GM19467 (cell line): ENCODE measurements at regions not wholly inside any gene's neighbourhood (a gene's known extent, or its start where the extent isn't known, plus 50 kb on each side); places are given as distances from the start of the nearest gene placed in this dataset.
A peak's percentile ranks its signal among the peaks of the same experiment; 100 is the strongest.

Experiments
- ATAC-seq: cut with Tn5 transposase; IDR thresholded peaks from one replicate; pipeline ENCODE4 v1.9.1; 2021; ENCODE audit warnings: mild to moderate bottlenecking, moderate library complexity; ENCODE audit not compliant: unreplicated experiment

DNA sequence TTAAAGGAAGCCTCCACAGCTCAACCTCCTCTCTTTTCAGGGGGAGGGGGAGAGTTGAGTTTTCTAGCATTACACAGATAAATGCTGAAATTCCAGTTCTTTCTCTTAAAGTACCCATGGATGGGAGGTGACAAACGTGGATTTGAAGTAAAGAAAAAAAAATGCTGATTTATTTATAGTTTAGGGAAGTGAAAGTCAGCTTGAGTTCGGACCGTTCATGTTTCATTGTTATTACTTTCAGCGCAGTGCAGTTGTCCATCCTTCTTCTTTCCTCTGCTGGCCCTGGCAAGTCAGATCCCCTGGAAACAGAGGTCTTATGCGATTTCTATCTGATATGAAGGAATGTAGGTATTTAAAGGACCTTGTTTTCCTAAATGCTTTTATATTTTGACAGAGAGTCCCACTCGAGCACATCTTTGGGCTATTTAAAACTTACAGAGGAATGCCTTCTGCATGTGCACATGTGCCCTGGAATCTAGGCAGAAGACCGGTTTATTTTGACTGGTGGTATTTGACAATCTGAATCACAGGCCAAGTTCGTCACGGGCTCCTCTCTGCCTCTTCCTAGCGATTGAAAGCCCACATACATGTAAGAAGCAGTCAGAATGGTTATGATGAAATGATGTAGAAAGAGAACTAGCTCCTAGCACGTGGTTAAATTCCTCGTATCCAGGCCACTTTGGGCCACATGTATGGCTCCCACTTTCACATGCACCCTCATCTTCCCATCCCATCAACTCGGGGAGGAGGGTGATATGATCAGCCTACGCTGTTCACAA is 385.2 kb upstream of the KLF4 start:
- ATAC-seq = peak; percentile 63

DNA sequence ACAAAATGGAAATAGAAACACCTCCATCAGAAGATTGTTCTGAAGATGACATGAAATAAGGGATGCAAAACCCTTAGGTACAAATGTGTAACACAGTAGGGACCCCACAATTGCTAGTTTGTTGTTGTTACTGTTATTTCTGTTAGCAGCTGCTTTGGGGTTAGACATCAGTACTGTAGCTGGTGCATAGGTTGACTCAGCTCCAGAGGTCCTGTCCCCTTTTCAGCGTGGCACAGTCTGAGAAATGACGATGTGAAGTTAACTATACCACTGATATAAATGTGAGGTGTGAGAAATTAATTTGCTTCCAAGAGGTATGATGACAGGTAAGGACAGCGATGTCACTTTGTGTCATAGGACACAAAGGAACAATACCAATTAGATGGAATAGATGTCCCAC is 384.6 kb upstream of the KLF4 start:
- no peak for ATAC-seq

GRCh38 chr9:107872457-107873192 is 383.1 kb upstream of the KLF4 start:
- no peak for ATAC-seq

DNA sequence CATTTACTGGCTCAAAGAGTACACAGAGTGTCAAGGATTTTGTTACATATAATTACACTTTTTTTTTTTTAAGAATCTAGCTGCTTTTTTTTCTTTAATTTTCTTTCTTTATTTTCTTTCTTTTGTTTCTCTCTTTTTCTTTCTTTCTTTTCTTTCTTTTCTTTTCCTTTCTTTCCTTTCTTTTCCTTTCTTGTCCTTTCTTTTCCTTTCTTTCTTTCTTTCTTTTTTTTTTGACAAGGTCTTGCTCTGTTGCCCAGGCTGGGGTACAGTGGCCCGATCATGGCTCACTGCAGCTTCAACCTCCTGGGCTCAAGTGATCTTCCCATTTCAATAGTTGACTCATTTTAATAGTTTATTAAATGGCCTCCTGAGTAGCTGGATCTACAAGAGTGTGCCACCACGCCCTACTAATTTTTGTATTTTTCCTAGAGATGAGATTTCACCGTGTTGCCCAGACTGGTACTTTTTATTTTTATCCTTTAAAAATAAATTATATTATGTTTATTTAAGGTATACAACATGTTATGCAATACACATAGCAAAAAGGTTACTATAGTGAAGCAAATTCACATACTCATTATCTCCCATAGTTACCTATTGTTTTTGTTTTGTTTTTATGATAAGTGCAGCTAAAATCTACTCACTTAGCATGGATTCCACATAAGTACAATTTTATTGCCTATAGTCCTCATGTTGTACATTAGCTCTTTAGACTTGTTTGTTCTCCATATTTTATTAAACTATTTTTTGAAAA is 381.5 kb upstream of the KLF4 start:
- no peak for ATAC-seq

DNA sequence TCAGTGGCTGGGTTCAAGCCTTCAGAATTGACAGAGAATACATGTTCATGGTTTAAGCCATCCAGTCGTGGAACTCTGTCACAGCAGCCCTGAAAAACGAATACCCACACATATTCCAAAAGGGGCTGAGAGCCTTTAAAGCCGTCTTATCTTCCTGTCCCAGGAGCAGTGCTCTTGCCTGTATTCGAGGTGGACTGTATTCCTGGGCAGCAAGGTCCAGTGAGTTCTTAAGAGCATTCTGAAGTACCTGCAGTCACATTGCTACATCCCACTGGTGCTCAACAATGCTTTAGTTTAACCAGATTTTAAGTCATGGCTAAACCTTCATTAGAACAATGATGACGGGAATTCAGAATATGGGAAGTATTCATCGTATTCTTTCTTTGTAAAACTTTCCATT is 380.7 kb upstream of the KLF4 start:
- no peak for ATAC-seq

DNA sequence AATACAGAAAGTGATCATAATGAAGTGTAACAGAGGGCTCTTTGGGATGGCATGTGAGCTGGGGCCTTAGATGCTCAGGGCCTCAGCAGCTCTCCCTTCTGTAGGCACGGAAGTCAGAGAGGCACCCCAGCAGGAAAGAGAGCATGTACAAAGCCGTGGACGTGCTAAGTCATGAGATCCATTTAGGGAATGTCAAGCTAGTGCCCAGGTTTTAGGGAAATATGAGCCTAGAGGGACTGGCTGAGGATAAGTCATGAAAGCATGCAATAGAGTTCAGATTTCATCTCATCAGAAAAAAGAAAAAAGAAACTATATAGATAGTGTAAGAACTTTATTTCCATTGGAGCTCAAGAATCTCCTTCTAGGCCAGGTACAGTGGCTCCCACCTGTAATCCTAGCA is 379.5 kb upstream of the KLF4 start:
- no peak for ATAC-seq

DNA sequence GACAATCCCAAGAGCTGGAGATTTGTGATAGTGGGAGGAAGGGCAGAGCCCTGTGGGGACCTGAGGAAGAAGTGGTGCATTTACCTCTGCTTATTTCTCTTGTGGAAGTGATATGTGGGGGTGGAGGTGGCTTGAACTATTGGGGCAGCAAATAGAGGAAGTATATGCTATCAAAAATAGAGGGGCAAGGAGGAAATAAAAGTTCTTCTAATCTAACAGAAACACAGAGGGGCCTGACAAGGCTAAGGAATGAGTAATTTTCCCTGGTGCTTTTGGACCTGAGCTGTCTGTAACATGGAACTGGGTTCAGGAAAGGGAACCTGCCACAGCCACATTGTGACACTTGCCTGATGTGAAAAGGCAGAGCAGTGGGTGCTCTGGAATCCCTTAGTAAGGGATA is 378.6 kb upstream of the KLF4 start:
- no peak for ATAC-seq

- ATAC-seq = no peak
Measured at GRCh38 chr9:107867738-107868137, 378.2 kb upstream of the KLF4 start.

GRCh38 chr9:107866711-107867311 is 377.2 kb upstream of the KLF4 start:
- no peak for ATAC-seq

GRCh38 chr9:107863396-107863795 is 373.8 kb upstream of the KLF4 start:
- ATAC-seq = no peak

- ATAC-seq = no peak
Measured at GRCh38 chr9:107862881-107863280, 373.3 kb upstream of the KLF4 start.

- ATAC-seq = no peak
Measured at GRCh38 chr9:107862323-107862722, 372.8 kb upstream of the KLF4 start.

DNA sequence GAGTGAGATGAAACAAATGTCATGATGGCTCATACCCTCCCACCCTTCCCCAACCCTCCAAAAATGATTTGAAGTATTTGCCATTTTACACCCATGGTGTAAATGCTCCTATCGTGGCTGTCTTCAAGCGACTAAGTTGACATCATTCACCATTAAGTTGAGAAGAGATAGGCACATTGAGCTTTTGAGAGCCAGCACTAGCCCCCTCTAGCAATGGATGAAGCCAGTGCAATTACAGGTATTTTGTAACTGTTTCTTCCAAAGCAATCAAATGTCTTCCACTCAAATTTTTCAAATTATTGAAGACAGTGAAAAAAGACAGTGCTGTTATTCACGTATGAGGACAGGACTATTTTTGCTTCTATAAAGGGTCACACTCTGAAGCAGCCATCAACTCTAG is 371.5 kb upstream of the KLF4 start:
- no peak for ATAC-seq

GRCh38 chr9:107858260-107858659 is 368.7 kb upstream of the KLF4 start:
- no peak for ATAC-seq

GRCh38 chr9:107856633-107857032 is 367.1 kb upstream of the KLF4 start:
- ATAC-seq = no peak

- no peak for ATAC-seq
Measured at GRCh38 chr9:107855164-107855563, 365.6 kb upstream of the KLF4 start.

- no peak for ATAC-seq
Measured at GRCh38 chr9:107853461-107853860, 363.9 kb upstream of the KLF4 start.

GRCh38 chr9:107852891-107853290 is 363.3 kb upstream of the KLF4 start:
- no peak for ATAC-seq

GRCh38 chr9:107850653-107851052 is 361.1 kb upstream of the KLF4 start:
- ATAC-seq = no peak

GRCh38 chr9:107847978-107848964 is 358.7 kb upstream of the KLF4 start:
- ATAC-seq = no peak
